ENCODE measurements at regions not wholly inside any gene's neighbourhood (a gene's known extent, or its start where the extent isn't known, plus 50 kb on each side); places are given as distances from the start of the nearest gene placed in this dataset.

GRCh38 chr10:109187677-109188076 is 735.6 kb downstream of the XPNPEP1 start:
- no peak for DNase-seq

- DNase-seq = no peak
These were observed 739.9 kb downstream of the XPNPEP1 start for GRCh38 chr10:109183366-109183765.

- DNase-seq = no peak
These were observed 744.7 kb downstream of the XPNPEP1 start for GRCh38 chr10:109178591-109178990.

GRCh38 chr10:109174526-109174925 is 748.8 kb downstream of the XPNPEP1 start:
- DNase-seq = no peak

- no peak for DNase-seq
These were observed 749.4 kb downstream of the XPNPEP1 start for GRCh38 chr10:109173937-109174336.

- DNase-seq = no peak
These were observed 750.2 kb downstream of the XPNPEP1 start for GRCh38 chr10:109173121-109173520.

- no peak for DNase-seq
These were observed 756.4 kb downstream of the XPNPEP1 start for GRCh38 chr10:109166935-109167334.

- DNase-seq = no peak
These were observed 764.0 kb downstream of the XPNPEP1 start for GRCh38 chr10:109159351-109159750.

- no peak for DNase-seq
These were observed 766.9 kb downstream of the XPNPEP1 start for GRCh38 chr10:109156396-109156795.

- no peak for DNase-seq
These were observed 773.5 kb downstream of the XPNPEP1 start for GRCh38 chr10:109149666-109150350.

- no peak for DNase-seq
These were observed 795.9 kb downstream of the XPNPEP1 start for GRCh38 chr10:109127363-109127762.

GRCh38 chr10:109126541-109126940 is 796.8 kb downstream of the XPNPEP1 start:
- no peak for DNase-seq

GRCh38 chr10:109126016-109126415 is 797.3 kb downstream of the XPNPEP1 start:
- DNase-seq = no peak

GRCh38 chr10:109115179-109115578 is 808.1 kb downstream of the XPNPEP1 start:
- DNase-seq = no peak

- no peak for DNase-seq
These were observed 808.7 kb downstream of the XPNPEP1 start for GRCh38 chr10:109114579-109114978.

GRCh38 chr10:109106604-109107003 is 816.7 kb downstream of the XPNPEP1 start:
- no peak for DNase-seq

- DNase-seq = no peak
These were observed 817.6 kb downstream of the XPNPEP1 start for GRCh38 chr10:109105725-109106124.

- no peak for DNase-seq
These were observed 818.5 kb downstream of the XPNPEP1 start for GRCh38 chr10:109104806-109105205.

- no peak for DNase-seq
These were observed 820.0 kb downstream of the XPNPEP1 start for GRCh38 chr10:109103278-109103677.

- DNase-seq = no peak
These were observed 833.5 kb downstream of the XPNPEP1 start for GRCh38 chr10:109089779-109090178.

GRCh38 chr10:109071539-109071938 is 851.8 kb downstream of the XPNPEP1 start:
- no peak for DNase-seq

- DNase-seq = no peak
These were observed 852.8 kb downstream of the XPNPEP1 start for GRCh38 chr10:109070492-109070891.

GRCh38 chr10:109067031-109067430 is 856.3 kb downstream of the XPNPEP1 start:
- DNase-seq = no peak

GRCh38 chr10:109065821-109066220 is 857.5 kb downstream of the XPNPEP1 start:
- no peak for DNase-seq

- no peak for DNase-seq
These were observed 860.9 kb downstream of the XPNPEP1 start for GRCh38 chr10:109062371-109062770.

Data from inflammatory macrophage (primary cell).